ENCODE measurements at regions not wholly inside any gene's neighbourhood (a gene's known extent, or its start where the extent isn't known, plus 50 kb on each side); places are given as distances from the start of the nearest gene placed in this dataset.

DNA sequence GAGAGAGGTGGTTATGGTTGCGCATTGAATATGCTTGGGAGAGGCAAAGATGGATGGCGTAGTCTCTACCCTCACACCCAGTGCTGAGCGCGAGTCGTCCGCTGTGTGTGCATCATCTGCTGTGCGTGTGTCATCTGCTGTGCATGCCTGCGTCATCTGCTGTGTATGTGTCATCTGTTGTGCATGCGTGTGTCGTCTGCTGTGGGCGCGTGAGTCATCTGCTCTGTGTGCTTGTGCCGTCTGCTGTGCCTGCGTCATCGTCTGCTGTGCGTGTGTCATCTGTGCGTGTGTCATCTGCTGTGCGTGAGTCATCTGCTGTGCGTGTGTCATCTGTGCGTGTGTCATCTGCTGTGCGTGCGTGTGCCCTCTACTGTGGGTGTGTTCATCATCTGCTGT lies 68.0 kb upstream of the IRX4 start:
- Histone ChIP-seq H3K4me1 (peaks cover 0 to 36% of the 10 kb centered on the region in 2 donors), H3K9me3 (no peaks in the 10 kb centered on the region), H3K36me3 (no peaks in the 10 kb centered on the region), H3K4me3 (no peak overlapping the region), H3K27ac (no peak overlapping the region), H3K27me3 (no peaks in the 10 kb centered on the region)
- TF ChIP-seq, protein P1, sequence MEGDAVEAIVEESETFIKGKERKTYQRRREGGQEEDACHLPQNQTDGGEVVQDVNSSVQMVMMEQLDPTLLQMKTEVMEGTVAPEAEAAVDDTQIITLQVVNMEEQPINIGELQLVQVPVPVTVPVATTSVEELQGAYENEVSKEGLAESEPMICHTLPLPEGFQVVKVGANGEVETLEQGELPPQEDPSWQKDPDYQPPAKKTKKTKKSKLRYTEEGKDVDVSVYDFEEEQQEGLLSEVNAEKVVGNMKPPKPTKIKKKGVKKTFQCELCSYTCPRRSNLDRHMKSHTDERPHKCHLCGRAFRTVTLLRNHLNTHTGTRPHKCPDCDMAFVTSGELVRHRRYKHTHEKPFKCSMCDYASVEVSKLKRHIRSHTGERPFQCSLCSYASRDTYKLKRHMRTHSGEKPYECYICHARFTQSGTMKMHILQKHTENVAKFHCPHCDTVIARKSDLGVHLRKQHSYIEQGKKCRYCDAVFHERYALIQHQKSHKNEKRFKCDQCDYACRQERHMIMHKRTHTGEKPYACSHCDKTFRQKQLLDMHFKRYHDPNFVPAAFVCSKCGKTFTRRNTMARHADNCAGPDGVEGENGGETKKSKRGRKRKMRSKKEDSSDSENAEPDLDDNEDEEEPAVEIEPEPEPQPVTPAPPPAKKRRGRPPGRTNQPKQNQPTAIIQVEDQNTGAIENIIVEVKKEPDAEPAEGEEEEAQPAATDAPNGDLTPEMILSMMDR (IDR thresholded peaks at IDR 0.05), result no peak
- no peak for DNase-seq (ENCODE audit: low spot score)

DNA sequence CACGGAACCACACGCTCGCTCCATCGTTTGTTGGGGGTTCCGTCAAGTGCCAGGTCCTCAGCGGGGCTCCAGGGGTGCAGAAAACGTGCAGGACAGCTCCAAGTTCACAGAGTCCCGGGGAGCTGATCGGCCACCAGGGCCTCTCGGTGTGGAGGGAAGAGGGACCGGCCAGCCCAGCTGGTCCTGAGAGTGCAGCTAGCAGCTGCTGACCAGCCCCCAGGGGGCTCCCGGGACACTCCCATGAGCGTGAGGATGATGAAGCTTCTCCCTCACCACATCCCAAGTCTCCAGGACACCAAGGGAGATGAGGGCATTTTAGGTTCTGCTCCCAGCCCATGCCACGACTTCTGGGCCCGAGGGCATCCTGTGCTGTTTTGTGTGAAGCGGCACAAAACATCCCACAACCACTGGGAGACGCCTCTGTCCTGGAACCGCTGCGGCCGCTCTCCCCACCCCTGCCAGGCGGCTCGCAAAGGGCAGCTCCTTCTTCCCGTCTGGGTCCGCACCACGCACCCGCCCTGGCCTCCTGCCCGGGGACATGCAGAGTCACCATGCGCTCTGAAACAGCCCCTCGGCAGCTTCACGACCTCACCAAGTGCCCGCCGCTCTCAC lies 67.5 kb upstream of the IRX4 start:
- TF ChIP-seq, protein P1 (IDR thresholded peaks at IDR 0.05), result no peak
- H3K27me3 ChIP-seq, result no peaks in the 10 kb centered on the region

GRCh38 chr5:1949253-1949652 lies 66.5 kb upstream of the IRX4 start:
- H3K4me3 ChIP-seq, result peak overlapping the region in 1 of 2 donors; percentile 13

More for the DNA sequence above, 67.5 kb upstream of the IRX4 start:
- Histone ChIP-seq H3K4me1 (peaks cover 0 to 39% of the 10 kb centered on the region in 2 donors), H3K9me3 (no peaks in the 10 kb centered on the region), H3K27ac (no peak overlapping the region), H3K4me3 (no peak overlapping the region), H3K36me3 (no peaks in the 10 kb centered on the region)
- DNase-seq (ENCODE audit: low spot score), result no peak

DNA sequence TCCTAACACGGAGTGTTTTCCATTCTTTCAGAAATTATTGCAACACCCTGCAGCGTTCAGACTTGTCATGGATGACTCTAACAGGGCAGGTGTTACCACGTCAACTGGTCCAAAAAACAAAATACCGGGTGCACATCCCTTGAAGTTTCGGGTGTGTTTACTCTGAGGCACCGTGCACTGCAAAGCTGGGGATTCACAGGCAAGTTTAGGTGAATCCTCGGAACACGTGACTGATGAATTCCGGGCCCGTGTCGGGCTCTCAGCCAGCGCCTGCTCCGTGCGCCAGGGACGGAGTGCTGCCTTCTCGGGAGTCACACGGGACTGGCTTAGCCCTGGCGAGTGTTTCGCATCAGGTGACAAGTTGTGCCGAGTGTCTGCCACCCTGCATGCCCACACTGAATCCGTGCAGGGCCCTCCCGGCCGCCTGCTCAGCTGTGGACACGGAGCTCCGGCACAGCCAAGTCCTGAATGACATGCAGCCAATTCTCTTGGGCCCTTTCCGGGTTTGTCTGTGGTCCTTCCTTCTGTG lies 66.0 kb upstream of the IRX4 start:
- peak overlapping the region; percentile 71 to 83 for H3K27ac ChIP-seq
- H3K27me3 ChIP-seq, result no peaks in the 10 kb centered on the region
- TF ChIP-seq, protein P1 (IDR thresholded peaks at IDR 0.05), result no peak
- peak overlapping the region in 1 of 2 donors; percentile 13 for H3K4me3 ChIP-seq
- H3K4me1 ChIP-seq, result peaks cover 0 to 39% of the 10 kb centered on the region in 2 donors
- no peaks in the 10 kb centered on the region for H3K36me3 ChIP-seq
- H3K9me3 ChIP-seq, result no peaks in the 10 kb centered on the region
- DNase-seq (ENCODE audit: low spot score), result peak; percentile 77

More at GRCh38 chr5:1949253-1949652, 66.5 kb upstream of the IRX4 start:
- DNase-seq (ENCODE audit: low spot score), result no peak
- no peaks in the 10 kb centered on the region for H3K9me3 ChIP-seq
- TF ChIP-seq, protein P1 (IDR thresholded peaks at IDR 0.05), result no peak
- H3K4me1 ChIP-seq, result peaks cover 0 to 39% of the 10 kb centered on the region in 2 donors
- H3K36me3 ChIP-seq, result no peaks in the 10 kb centered on the region
- H3K27me3 ChIP-seq, result no peaks in the 10 kb centered on the region
- H3K27ac ChIP-seq, result peak overlapping the region; percentile 71 to 73

- H3K36me3 ChIP-seq, result no peaks in the 10 kb centered on the region
- H3K9me3 ChIP-seq, result no peaks in the 10 kb centered on the region
- H3K27me3 ChIP-seq, result no peaks in the 10 kb centered on the region
- TF ChIP-seq, protein P1 (IDR thresholded peaks at IDR 0.05), result no peak
- peaks cover 0 to 39% of the 10 kb centered on the region in 2 donors for H3K4me1 ChIP-seq
- peak overlapping the region; percentile 71 to 83 for H3K27ac ChIP-seq
- DNase-seq (ENCODE audit: low spot score), result no peak
- no peak overlapping the region for H3K4me3 ChIP-seq
Measured at GRCh38 chr5:1948111-1948510, 65.4 kb upstream of the IRX4 start.
